Vagina (tissue), 2 donors: ENCODE measurements at regions not wholly inside any gene's neighbourhood (a gene's known extent, or its start where the extent isn't known, plus 50 kb on each side); places are given as distances from the start of the nearest gene placed in this dataset.
"Not testable (repeated sequence)": the region's sequence is repeated elsewhere in the genome, so short reads cannot be mapped to it uniquely, and the experiment has no call there.

Experiments used
- CTCF ChIP-seq, 3 experiments: fragments of 450-650 bp in 2 of 3; fragments of 200-600 bp in 1 of 3; sonication (generic) in 1 of 3; IDR thresholded peaks; one replicate each; pipeline ENCODE4 v1.5.1; 2017 to 2019; ENCODE audit warnings: antibody characterized with exemption in 3 of 3, mild to moderate bottlenecking in 2 of 3, moderate library complexity in 2 of 3
- POLR2A ChIP-seq, 2 donors: fragments of 450-650 bp; IDR thresholded peaks; one replicate each; pipeline ENCODE4 v1.6.1; 2017; ENCODE audit warnings: antibody characterized with exemption in 2 of 2, mild to moderate bottlenecking in 2 of 2, moderate library complexity in 2 of 2
- POLR2AphosphoS5 ChIP-seq, 2 donors: sonication (generic); formaldehyde crosslinking; IDR thresholded peaks; one replicate each; pipeline ENCODE4 v1.9.0; 2017; ENCODE audit warnings: antibody characterized with exemption in 2 of 2, mild to moderate bottlenecking in 2 of 2, low read depth in 1 of 2; ENCODE audit not compliant: insufficient read depth in 1 of 2

DNA sequence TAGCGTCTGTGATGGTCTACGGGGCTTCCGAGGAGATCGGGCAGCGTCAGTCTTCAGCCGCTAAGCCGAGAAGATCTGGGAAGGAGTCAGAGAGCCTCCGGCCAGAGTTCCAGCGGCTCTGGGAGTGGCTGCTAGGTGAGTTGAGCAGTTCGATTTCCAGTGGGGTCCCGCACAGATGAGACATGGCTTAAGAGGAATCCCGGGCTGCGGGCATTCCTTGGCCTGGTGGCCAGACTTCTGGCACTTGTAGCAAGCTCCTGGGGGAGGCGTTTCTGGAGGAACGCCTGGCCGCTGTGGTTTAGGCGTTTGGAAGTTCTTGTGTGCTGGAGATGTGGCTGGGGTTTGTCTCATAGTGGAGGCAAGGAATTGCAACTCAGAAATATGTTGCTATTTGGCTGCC, 915.3 kb upstream of the CRIM1 start:
- not testable (repeated sequence) for TF ChIP-seq CTCF (IDR thresholded peaks at IDR 0.05); POLR2A (IDR thresholded peaks at IDR 0.05); POLR2AphosphoS5 (IDR thresholded peaks at IDR 0.05; ENCODE audit: insufficient read depth in 1 of 2, low read depth in 1 of 2)
